ENCODE measurements at regions not wholly inside any gene's neighbourhood (a gene's known extent, or its start where the extent isn't known, plus 50 kb on each side); places are given as distances from the start of the nearest gene placed in this dataset. TPM values are rescaled to one million over a fixed set of nuclear protein-coding genes. Genes with fewer than 3 reads are reported as not detected.

Small RNAs in the stretch of these regions (small RNA-seq; reads per million reads assigned to genes)
- gene MIR4255 (ENCODE audit: low replicate concordance) = not detected
- gene RNA5SP43 (ENCODE audit: low replicate concordance) = not detected
- not detected for gene RNU6-636P (ENCODE audit: low replicate concordance)
- gene RPS29P6 (ENCODE audit: low replicate concordance) = not detected

Measured in lung (tissue), 1 donor.